Cardiac muscle cell (in vitro differentiated cells and primary cell): ENCODE measurements at regions not wholly inside any gene's neighbourhood (a gene's known extent, or its start where the extent isn't known, plus 50 kb on each side); places are given as distances from the start of the nearest gene placed in this dataset.
"Not testable (repeated sequence)": the region's sequence is repeated elsewhere in the genome, so short reads cannot be mapped to it uniquely, and the experiment has no call there.

ENCODE experiments used
- DNase-seq, 2 donors: peaks; one replicate each; pipeline versions ENCODE4 v3.0.0 to v3.0.0-alpha.2; 2010 to 2017; ENCODE audit warnings: low read depth in 1 of 2, low spot score in 1 of 2
- H3K27ac ChIP-seq: fragments of 200-600 bp; sonication (generic); 2 replicates; pipeline ENCODE4 v1.5.1; 2016
- H3K27me3 ChIP-seq: fragments of 200-600 bp; sonication (generic); 2 replicates; pipeline ENCODE4 v1.6.0; 2016; ENCODE audit warnings: control low read depth
- H3K36me3 ChIP-seq: fragments of 200-600 bp; sonication (generic); 2 replicates; pipeline ENCODE4 v1.5.1; 2016; ENCODE audit warnings: control low read depth
- H3K4me1 ChIP-seq: fragments of 200-600 bp; sonication (generic); 2 replicates; pipeline ENCODE4 v1.8.1; 2017; ENCODE audit warnings: low read depth, mild to moderate bottlenecking, mixed run types
- H3K4me3 ChIP-seq: fragments of 200-600 bp; sonication (generic); 2 replicates; pipeline ENCODE4 v1.5.1; 2016; ENCODE audit warnings: mild to moderate bottlenecking
- H3K9me3 ChIP-seq: fragments of 200-600 bp; sonication (generic); 2 replicates; pipeline ENCODE4 v1.5.1; 2017; ENCODE audit warnings: low read depth, mild to moderate bottlenecking, control low read depth
- TF ChIP-seq, protein P1 (sequence below): IDR thresholded peaks from 2 replicates; pipeline ENCODE4 v1.5.1; 2012; ENCODE audit warnings: low read depth, mild to moderate bottlenecking, low read length

DNA sequence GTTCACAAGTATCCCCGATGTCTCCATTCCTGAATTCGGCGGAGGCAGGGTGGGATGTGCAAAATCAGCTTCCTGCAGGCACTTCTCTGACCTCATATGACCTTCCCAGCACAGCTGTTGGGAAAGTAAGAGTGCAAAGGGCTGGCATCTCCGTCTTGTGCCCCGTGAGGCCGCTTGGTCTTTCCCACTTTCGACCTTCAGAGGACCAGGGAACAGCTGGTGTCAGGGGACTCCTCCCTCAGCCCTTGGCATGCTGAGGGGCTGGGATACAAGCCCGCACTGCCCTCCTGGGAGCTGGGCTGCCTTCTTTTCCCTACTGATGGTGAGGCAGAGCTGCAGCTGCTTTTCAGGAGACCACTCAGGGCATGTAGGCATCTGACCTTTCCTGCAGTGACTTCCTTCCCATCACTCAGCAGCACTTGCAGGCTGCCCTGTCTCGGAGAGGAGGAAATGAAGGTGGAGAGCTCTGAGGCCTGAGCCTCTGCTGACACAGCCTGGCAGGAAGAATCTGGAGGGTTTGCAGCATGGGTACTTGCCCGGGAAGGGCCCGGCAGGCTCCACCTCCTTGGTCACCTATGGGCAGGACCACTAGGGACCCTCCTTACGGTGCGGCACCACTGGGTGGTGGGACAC, 277.2 kb upstream of the HS6ST1 start:
- Histone ChIP-seq H3K36me3 (no peaks in the 10 kb centered on the region), H3K27me3 (peaks cover 35% of the 10 kb centered on the region), H3K4me3 (no peak overlapping the region), H3K9me3 (no peaks in the 10 kb centered on the region), H3K27ac (no peak overlapping the region), H3K4me1 (peaks cover 4% of the 10 kb centered on the region)
- TF ChIP-seq, protein P1, sequence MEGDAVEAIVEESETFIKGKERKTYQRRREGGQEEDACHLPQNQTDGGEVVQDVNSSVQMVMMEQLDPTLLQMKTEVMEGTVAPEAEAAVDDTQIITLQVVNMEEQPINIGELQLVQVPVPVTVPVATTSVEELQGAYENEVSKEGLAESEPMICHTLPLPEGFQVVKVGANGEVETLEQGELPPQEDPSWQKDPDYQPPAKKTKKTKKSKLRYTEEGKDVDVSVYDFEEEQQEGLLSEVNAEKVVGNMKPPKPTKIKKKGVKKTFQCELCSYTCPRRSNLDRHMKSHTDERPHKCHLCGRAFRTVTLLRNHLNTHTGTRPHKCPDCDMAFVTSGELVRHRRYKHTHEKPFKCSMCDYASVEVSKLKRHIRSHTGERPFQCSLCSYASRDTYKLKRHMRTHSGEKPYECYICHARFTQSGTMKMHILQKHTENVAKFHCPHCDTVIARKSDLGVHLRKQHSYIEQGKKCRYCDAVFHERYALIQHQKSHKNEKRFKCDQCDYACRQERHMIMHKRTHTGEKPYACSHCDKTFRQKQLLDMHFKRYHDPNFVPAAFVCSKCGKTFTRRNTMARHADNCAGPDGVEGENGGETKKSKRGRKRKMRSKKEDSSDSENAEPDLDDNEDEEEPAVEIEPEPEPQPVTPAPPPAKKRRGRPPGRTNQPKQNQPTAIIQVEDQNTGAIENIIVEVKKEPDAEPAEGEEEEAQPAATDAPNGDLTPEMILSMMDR = no peak
- no peak for DNase-seq

DNA sequence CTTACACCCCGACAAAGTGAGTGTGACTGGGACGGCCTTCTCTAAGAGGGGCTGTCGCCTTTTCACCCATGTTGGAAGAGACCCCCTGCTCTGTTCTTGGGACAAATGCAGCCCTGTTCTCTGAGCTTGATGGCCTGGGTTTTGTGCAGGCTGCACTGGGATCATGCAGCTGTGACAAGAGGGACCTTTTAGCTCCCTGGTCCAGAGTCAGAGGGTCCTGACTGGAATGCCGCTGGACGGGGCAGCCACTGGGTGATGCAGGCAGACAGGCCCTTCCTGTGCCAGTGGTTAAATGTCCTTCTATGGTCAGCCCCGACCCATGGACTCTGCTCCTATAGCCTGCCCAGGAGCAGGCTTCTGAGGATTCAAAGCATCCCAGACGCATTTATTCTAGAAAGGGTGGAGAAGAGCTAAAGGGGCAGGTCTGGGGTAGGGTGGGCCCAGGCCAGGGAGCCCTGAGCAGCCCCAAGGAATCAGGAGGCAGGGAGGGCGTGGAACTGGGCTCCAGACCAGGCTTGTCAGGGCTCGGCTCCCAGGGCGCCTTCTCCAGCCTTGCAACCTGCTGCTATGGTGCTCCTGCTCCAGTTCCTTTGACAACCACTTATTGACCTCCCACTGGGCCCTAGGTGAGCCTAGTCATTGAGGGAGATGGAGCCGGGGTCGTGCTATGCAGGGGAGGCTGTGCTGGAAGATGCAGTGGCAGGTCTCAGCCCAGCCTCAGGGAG, 277.9 kb upstream of the HS6ST1 start:
- no peaks in the 10 kb centered on the region for H3K36me3 ChIP-seq
- no peak overlapping the region for H3K4me3 ChIP-seq
- no peak for DNase-seq
- peaks cover 33% of the 10 kb centered on the region for H3K27me3 ChIP-seq
- no peak overlapping the region for H3K27ac ChIP-seq
- H3K9me3 ChIP-seq = no peaks in the 10 kb centered on the region
- TF ChIP-seq, protein P1 = no peak
- H3K4me1 ChIP-seq = peaks cover 4% of the 10 kb centered on the region

DNA sequence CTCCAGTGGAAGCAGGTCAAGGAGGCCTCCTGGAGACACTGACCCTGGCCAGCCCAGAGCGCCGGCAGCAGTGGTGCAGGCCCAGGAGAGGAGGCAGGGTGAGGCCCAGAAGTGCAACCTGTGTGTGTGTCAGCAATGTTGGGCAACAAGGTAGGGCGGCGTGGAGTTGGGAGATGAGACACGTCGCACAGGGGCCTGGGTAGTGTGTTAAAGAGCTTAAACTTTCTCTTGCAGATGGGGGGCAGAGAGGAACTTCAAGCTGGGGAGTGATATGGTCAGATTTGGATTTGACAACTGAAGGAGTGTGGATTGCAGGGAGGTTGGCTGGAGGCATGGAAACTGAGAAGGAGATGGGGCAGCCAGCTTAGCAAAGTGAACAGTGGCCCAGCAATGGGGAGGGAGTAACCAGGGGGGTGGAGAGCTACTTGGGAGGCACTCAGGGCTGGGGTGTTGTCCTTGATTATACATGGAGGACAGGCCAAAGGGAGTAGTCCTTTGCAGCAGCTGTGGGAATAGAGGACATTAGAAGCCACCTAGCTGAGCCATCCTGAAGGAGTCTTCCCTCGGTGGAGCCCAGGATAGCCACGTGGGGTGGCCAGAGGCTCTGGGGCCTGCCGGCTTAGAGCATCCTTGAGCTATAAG, 278.6 kb upstream of the HS6ST1 start:
- Histone ChIP-seq H3K4me1 (peaks cover 4% of the 10 kb centered on the region), H3K4me3 (no peak overlapping the region), H3K27me3 (peaks cover 34% of the 10 kb centered on the region), H3K27ac (no peak overlapping the region), H3K9me3 (no peaks in the 10 kb centered on the region), H3K36me3 (no peaks in the 10 kb centered on the region)
- TF ChIP-seq, protein P1 = no peak
- DNase-seq = no peak

DNA sequence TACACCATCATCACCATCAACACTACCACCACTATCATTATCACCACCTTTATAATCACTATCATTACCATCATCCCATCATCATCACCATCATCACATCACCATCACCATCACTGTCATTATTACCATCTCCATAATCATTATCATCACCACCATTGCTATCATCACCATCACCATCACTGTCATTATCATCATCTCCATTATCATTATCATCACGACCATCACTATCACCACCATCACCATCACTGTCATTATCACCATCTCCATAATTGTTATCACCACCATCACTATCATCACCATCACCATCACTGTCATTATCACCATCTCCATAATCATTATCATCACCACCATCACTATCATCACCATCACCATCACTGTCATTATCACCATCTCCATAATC, 279.6 kb upstream of the HS6ST1 start:
- H3K27ac ChIP-seq, H3K4me1 ChIP-seq, H3K9me3 ChIP-seq, H3K4me3 ChIP-seq, H3K36me3 ChIP-seq, DNase-seq: not testable (repeated sequence)
- peaks cover 42% of the 10 kb centered on the region for H3K27me3 ChIP-seq

DNA sequence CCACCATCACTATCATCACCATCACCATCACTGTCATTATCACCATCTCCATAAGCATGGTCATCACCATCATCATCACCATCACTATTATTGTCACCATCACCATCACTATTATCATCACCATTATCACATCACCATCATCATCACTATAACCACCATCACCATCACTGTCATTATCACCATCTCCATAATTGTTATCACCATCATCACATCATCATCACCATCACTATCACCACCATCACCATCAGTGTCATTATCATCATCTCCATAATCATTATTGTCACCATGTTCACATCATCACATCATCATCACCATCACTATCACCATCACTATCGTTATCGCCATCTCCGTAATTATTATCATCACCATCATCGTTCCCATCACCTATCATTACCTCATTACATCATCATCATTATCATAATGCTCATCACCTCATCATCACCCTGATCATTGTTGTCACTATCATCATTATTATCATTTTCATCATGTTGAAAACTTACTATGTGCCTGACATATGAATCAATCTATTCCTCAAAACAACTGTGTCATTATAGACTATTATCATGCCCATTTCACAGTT, 280.3 kb upstream of the HS6ST1 start:
- TF ChIP-seq, protein P1 = no peak
- Histone ChIP-seq H3K27ac (no peak overlapping the region), H3K9me3 (no peaks in the 10 kb centered on the region), H3K36me3 (no peaks in the 10 kb centered on the region), H3K27me3 (peaks cover 49% of the 10 kb centered on the region), H3K4me1 (no peaks in the 10 kb centered on the region), H3K4me3 (no peak overlapping the region)
- DNase-seq = no peak

DNA sequence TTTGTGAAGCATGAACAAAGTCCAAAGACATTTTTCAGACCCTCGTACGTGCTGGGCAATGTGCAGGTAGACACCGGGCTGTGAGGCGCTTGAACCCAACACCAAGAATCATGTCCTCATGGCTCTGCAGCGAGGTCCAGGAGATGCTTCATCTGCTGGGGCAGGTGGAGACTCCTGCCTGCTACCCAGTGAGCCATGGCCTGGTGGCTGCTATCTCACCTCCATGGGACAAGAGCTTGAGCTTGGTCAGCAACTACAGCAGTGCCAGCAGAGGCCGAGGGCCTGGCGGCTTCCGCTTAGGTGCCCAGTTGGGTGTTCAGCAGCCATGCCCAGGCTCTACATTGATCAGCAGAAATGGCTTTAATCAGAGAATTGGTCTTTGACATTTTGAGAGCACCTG, 281.0 kb upstream of the HS6ST1 start:
- H3K27ac ChIP-seq = no peak overlapping the region
- H3K9me3 ChIP-seq = no peaks in the 10 kb centered on the region
- DNase-seq = no peak
- TF ChIP-seq, protein P1 = no peak
- peaks cover 51% of the 10 kb centered on the region for H3K27me3 ChIP-seq
- no peaks in the 10 kb centered on the region for H3K4me1 ChIP-seq
- H3K36me3 ChIP-seq = no peaks in the 10 kb centered on the region
- no peak overlapping the region for H3K4me3 ChIP-seq
